Brain pericyte (primary cell): ENCODE measurements at regions not wholly inside any gene's neighbourhood (a gene's known extent, or its start where the extent isn't known, plus 50 kb on each side); places are given as distances from the start of the nearest gene placed in this dataset.

Experiments used
- DNase-seq: peaks from one replicate; pipeline ENCODE4 v3.0.0-alpha.2; 2012; ENCODE audit warnings: low read depth, low spot score

- DNase-seq: no peak
These were observed 144.0 kb downstream of the CDC5L start for GRCh38 chr6:44531442-44532015.

DNA sequence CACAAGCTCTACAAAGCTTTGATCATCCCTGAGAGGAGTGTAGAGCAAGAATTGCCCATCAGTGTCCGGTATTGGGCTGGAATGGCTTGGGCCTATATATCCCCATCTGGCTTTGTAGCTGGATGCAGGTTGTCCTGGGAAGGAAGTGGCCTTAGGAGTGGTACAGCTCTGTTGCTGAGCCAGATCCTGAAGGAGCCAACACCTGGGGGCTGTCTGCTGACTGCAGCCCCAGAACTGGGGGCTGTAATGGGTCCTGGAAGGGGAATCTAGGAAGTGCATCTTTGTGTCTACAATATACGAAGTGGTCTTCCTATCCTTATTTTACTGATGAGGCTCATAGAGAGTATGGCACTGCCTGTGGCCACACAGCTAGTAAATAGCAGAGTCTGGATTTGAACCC lies 145.9 kb downstream of the CDC5L start:
- DNase-seq: no peak

GRCh38 chr6:44534291-44534690 lies 146.8 kb downstream of the CDC5L start:
- DNase-seq: no peak

- DNase-seq: no peak
These were observed 147.9 kb downstream of the CDC5L start for GRCh38 chr6:44535446-44535845.

DNA sequence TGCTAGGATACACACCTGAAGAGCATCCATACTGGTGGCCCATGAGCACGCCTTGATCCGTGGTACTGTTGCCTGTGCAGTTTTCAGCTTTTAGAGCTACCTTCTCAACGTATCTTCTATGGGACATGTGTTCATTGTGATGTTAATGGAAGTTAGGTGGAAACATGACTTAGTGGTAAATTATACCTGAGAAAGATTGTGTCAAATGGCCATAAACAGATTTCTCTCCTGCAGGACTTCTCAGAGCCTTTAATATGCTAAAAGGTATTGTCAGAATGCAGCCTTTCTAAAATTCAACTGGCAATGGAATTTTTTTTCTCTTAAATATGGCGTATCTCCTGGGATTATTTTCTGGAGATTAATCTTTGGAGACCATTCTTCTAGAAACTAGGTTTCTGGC lies 148.5 kb downstream of the CDC5L start:
- DNase-seq: no peak

DNA sequence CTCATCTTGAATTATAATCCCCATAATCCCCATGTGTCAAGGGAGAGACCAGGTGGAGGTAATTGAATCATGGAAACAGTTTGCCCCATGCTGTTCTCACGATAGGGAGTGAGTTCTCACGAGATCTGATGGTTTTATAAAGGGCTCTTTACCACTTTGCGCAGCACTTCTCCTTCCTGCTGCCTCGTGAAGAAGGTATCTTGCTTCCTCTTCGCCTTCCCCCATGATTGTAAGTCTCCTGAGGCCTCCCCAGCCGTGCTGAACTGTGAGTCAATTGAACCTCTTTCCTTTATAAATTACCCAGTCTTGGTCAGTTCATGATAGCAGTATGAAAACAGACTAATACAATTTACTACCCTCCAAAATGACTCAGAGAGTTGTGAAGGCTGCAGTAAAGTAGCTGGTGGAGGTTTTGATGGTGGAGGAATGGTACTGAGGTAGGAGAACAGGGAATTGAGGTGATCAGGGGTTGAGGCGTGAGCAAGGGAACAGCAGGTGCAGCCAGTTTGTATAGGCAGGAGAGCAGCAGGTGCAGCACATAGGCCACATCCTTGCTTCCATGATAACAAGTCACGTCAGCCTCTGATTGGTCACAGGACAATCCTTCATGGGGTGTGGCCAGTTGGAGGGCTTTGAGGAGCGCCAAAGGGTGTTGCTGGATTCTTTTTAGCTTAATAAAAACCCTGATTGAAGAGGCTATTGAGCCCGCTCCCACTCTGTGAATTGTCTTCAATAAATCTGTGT lies 150.0 kb downstream of the CDC5L start:
- DNase-seq: no peak

- no peak for DNase-seq
These were observed 150.8 kb downstream of the CDC5L start for GRCh38 chr6:44538131-44538806.

DNA sequence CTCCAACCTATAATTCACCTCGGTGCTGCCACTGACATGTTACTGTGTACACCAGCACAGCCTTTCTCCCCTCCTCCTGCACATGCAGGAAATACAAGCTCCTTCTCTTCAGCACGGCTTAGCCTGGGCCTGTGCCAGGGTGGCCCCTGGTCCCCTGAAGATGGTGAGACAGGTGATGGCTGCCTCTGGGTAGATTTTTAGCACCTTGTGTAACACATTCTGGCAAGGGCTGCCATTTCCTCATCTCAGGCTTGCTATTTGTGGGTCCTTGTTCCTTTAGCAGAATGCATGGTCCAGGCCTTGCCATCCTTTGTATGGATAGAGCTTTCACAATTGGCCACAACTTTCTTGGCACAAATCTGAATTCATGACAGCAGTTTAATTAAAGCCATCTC lies 151.3 kb downstream of the CDC5L start:
- no peak for DNase-seq

DNA sequence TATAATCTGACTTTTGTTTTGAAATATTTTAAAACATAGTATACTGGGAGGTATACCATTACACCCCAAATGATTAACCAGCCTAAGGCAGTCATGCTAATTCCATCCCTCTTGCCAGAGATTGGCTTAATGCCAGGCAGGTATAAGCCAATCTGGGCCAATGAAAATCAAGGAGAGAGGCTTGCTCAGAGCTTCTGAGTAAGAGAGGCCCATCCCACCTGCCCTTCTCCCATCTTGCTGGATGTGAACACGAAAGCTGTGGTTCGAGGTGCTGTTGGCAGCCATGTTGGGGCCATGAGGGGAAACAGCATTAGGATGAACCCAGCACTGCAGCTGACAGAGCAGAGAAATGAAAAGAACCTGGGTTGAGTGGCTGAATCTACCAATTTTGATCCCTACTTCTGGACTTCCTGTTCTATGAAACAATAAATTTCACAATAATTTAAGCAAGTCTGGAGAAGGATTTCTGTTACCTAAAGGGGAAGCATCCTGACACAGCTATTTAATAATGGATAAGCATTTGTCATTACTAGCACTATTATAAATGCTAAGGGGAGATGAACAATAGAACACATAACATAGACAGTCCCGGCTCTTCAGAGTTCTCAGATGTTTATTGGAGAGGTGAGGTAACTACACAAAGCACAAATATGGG lies 152.3 kb downstream of the CDC5L start:
- DNase-seq: no peak

DNA sequence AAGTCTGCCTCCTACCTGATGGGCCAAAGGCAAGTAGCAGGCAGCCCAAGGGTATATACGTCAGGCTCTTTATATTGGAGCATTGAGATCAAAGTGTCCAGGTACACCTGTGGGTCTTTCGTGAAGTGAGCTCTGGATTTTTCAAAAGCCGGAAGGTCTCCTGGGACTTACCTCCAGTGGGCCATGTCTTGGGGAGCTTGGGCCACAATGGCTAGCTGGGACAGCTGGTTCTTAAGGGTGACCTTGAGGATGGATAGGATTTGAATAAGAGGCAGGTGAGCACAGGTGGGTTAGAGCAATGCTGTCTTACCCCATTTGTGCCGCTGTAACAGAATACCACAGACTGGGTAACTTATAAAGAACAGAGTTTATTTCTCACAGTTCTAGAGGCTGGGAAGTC lies 153.4 kb downstream of the CDC5L start:
- no peak for DNase-seq

- peak; percentile 42 for DNase-seq
These were observed 155.1 kb downstream of the CDC5L start for GRCh38 chr6:44542401-44543116.

GRCh38 chr6:44543664-44544063 lies 156.2 kb downstream of the CDC5L start:
- DNase-seq: no peak

DNA sequence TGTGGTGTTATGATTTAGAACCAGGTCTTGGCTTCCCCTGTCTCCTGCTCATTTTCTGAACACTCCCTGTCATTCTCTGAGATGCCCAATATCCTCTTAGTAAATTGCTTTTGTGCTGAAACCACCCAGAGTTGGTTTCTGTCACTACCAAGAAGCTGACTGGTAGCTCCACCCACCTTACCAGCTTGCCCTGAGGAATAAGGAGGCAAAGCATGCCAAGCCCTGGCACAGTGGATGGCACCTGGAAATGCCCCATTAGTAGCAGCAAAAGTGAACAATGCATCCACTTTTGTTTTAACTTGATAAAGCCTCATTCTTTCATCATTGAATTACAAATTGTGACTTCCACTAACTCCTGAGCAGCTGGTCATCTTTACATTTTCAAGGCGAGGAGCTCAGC lies 157.7 kb downstream of the CDC5L start:
- no peak for DNase-seq

GRCh38 chr6:44548319-44548718 lies 160.8 kb downstream of the CDC5L start:
- DNase-seq: no peak

DNA sequence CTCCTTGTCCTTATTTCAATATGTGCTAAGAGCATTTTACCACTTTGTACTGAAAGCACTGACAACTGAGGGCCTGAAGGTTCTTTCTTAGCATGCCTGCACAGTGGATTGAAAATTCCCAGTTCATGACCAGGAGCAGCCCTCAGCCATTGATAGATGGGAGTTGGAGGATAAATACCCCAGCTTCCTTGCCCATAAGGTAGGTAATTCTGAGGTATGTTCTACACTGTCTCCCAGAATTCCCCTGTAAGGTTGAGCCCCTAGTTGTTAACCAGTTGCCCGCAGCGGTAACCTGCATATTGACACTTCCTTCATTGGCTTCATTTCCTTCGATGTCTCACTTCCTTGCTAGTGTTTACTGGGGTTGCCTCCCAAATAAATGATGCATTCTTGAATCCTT lies 162.0 kb downstream of the CDC5L start:
- DNase-seq: no peak

GRCh38 chr6:44554194-44554593 lies 166.7 kb downstream of the CDC5L start:
- no peak for DNase-seq

- no peak for DNase-seq
These were observed 167.4 kb downstream of the CDC5L start for GRCh38 chr6:44554861-44555260.

GRCh38 chr6:44556046-44556445 lies 168.5 kb downstream of the CDC5L start:
- no peak for DNase-seq

DNA sequence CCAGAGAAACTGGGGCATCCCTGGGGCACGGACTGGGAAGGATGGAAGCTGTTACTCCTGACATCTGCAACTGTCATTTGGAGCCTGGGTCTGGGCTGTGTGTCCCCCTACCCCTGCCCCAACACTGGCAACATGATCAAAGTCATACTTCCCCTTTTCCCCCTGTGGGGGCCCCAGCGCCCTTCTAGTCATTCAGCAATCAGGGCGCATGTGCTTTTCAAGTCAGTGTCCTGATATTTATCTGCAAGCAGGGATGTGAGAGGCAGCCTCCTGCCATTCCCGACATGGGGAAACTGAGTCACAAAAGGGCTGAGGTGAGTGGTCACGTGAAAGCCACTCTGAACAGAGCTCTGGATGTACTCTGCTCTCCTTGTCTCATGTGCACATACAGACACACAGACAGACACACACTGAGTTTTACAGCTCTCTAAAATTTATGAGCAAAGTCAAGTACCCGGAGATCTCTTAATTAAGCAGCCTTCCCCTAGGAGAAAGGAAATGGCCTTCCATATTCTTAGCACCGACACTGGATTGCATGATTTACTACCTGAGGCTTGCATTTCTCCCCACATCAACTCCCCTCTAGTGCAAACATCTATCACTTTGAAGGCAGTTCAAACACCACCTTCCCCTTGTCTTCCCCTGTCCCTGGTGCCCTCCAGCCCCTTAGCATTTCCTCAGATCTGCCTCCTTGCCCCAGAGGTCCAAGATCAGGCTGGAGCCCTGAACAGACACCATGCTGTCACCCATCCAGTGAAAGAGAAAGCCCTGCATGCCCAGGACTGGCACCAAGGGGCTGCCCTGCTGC lies 170.7 kb downstream of the CDC5L start:
- DNase-seq: no peak

- DNase-seq: no peak
These were observed 171.3 kb downstream of the CDC5L start for GRCh38 chr6:44558832-44559251.
